Erythroblast (primary cell): ENCODE measurements at regions not wholly inside any gene's neighbourhood (a gene's known extent, or its start where the extent isn't known, plus 50 kb on each side); places are given as distances from the start of the nearest gene placed in this dataset.

Experiments
- GATA1 ChIP-seq: IDR thresholded peaks from 2 replicates; pipeline ENCODE4 v1.6.1; 2011; ENCODE audit warnings: low read depth, mild to moderate bottlenecking, control low read depth, low read length, moderate library complexity
- POLR2A ChIP-seq: IDR thresholded peaks from 2 replicates; pipeline ENCODE4 v1.6.1; 2011; ENCODE audit warnings: mild to moderate bottlenecking, low read length

DNA sequence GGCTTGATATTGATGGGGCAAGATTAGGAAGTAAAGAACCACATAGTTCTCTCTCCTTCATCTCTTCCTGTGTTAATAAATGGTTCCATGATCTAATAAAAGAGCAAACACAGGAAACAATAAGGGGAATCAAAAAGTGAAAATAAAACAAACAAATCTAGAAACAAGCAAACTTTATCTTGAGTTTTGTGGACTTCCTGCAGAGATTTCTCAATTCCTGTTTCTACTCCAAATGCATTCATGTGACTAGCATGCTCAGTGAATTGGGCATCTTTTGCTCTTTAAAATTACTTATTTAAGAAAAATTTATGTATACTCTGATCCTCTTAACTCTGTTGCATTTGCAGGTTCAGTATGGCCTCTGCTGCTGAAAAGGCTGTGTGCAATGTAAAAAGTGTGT lies 682.0 kb downstream of the KCTD8 start:
- TF ChIP-seq POLR2A: no peak
- no peak for TF ChIP-seq GATA1
